SKM-1 treated with dmso at 0.1 percent for 144 hours (cell line): ENCODE measurements at regions not wholly inside any gene's neighbourhood (a gene's known extent, or its start where the extent isn't known, plus 50 kb on each side); places are given as distances from the start of the nearest gene placed in this dataset.
"Not testable (repeated sequence)": the region's sequence is repeated elsewhere in the genome, so short reads cannot be mapped to it uniquely, and the experiment has no call there.

ENCODE experiments used
- DNase-seq: peaks from one replicate; lab custom pipeline; 2025; ENCODE audit not compliant: unreplicated experiment; lab: John Stamatoyannopoulos, UW

GRCh38 chr6:74731931-74732330 lies 473.9 kb downstream of the COL12A1 start:
- DNase-seq: no peak

- DNase-seq: no peak
Measured at GRCh38 chr6:74731204-74731603, 474.6 kb downstream of the COL12A1 start.

- no peak for DNase-seq
Measured at GRCh38 chr6:74720923-74721322, 484.9 kb downstream of the COL12A1 start.

- DNase-seq: no peak
Measured at GRCh38 chr6:74717591-74717990, 488.3 kb downstream of the COL12A1 start.

- DNase-seq: no peak
Measured at GRCh38 chr6:74715355-74716085, 490.3 kb downstream of the COL12A1 start.

GRCh38 chr6:74713941-74714340 lies 491.9 kb downstream of the COL12A1 start:
- no peak for DNase-seq

GRCh38 chr6:74705451-74705850 lies 500.4 kb downstream of the COL12A1 start:
- no peak for DNase-seq

- DNase-seq: not testable (repeated sequence)
Measured at GRCh38 chr6:74704540-74704939, 501.3 kb downstream of the COL12A1 start.

GRCh38 chr6:74690365-74690764 lies 515.5 kb downstream of the COL12A1 start:
- DNase-seq: no peak

GRCh38 chr6:74689601-74690000 lies 516.3 kb downstream of the COL12A1 start:
- DNase-seq: no peak

GRCh38 chr6:74677463-74677862 lies 528.4 kb downstream of the COL12A1 start:
- DNase-seq: no peak

- DNase-seq: no peak
Measured at GRCh38 chr6:74676906-74677305, 528.9 kb downstream of the COL12A1 start.

GRCh38 chr6:74674377-74674776 lies 531.5 kb downstream of the COL12A1 start:
- DNase-seq: no peak

GRCh38 chr6:74671558-74672025 lies 534.3 kb downstream of the COL12A1 start:
- DNase-seq: no peak

GRCh38 chr6:74658391-74658790 lies 547.5 kb downstream of the COL12A1 start:
- no peak for DNase-seq

GRCh38 chr6:74657931-74658330 lies 547.9 kb downstream of the COL12A1 start:
- DNase-seq: no peak

GRCh38 chr6:74657011-74657410 lies 548.8 kb downstream of the COL12A1 start:
- no peak for DNase-seq

- no peak for DNase-seq
Measured at GRCh38 chr6:74656453-74656852, 549.4 kb downstream of the COL12A1 start.

- DNase-seq: no peak
Measured at GRCh38 chr6:74654296-74654695, 551.6 kb downstream of the COL12A1 start.

GRCh38 chr6:74651948-74652842 lies 553.7 kb downstream of the COL12A1 start:
- DNase-seq: no peak

GRCh38 chr6:74650668-74651067 lies 555.2 kb downstream of the COL12A1 start:
- no peak for DNase-seq

- DNase-seq: no peak
Measured at GRCh38 chr6:74646461-74646860, 559.4 kb downstream of the COL12A1 start.
